ENCODE measurements at regions not wholly inside any gene's neighbourhood (a gene's known extent, or its start where the extent isn't known, plus 50 kb on each side); places are given as distances from the start of the nearest gene placed in this dataset.

DNA sequence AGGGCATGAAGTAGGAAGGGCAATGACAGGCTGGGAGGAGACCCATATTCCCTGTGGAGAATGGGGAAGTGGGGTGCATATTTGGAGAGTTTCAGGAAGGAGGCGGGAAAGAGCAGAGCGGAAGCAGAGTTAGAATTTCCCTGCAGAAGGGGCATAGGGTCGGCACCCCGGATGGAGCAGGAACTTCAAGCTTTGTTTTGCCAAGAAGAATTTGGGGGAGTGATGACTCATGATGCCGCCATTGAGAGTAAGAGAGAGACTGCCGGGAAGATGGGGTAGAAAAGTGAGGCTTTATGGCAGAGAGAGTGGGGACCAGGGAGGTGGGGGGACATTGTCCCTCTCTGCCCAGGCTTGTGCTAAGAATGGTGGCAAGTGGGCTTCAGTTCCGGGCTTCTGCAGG lies 50.3 kb upstream of the EPB41L1 start:
- Histone ChIP-seq H2AFZ (replicated peaks) (no peak overlapping the region), H3K9ac (no peak overlapping the region), H3K36me3 (no peaks in the 10 kb centered on the region), H3K9me3 (ENCODE audit: low read depth) (no peaks in the 10 kb centered on the region), H4K20me1 (ENCODE audit: low read depth) (peaks cover 2% of the 10 kb centered on the region), H3K4me1 (peaks cover 9% of the 10 kb centered on the region), H3F3A (ENCODE audit: low read depth) (no peaks in the 10 kb centered on the region), H3K4me3 (no peak overlapping the region), H3K4me2 (no peak overlapping the region), H3K27me3 (peaks cover 23% of the 10 kb centered on the region), H3K79me2 (ENCODE audit: low read depth) (no peaks in the 10 kb centered on the region), H3K27ac (no peak overlapping the region)
- no peak overlapping the region for H3K4me3 Mint-ChIP-seq
- no peaks in the 10 kb centered on the region for H3K9me3 Mint-ChIP-seq
- TF ChIP-seq, protein P1, sequence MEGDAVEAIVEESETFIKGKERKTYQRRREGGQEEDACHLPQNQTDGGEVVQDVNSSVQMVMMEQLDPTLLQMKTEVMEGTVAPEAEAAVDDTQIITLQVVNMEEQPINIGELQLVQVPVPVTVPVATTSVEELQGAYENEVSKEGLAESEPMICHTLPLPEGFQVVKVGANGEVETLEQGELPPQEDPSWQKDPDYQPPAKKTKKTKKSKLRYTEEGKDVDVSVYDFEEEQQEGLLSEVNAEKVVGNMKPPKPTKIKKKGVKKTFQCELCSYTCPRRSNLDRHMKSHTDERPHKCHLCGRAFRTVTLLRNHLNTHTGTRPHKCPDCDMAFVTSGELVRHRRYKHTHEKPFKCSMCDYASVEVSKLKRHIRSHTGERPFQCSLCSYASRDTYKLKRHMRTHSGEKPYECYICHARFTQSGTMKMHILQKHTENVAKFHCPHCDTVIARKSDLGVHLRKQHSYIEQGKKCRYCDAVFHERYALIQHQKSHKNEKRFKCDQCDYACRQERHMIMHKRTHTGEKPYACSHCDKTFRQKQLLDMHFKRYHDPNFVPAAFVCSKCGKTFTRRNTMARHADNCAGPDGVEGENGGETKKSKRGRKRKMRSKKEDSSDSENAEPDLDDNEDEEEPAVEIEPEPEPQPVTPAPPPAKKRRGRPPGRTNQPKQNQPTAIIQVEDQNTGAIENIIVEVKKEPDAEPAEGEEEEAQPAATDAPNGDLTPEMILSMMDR (IDR thresholded peaks at IDR 0.05), result no peak
- TF ChIP-seq EZH2phosphoT487 (IDR thresholded peaks at IDR 0.05) (no peak), EZH2 (IDR thresholded peaks at IDR 0.05) (no peak)
- H3K27ac Mint-ChIP-seq, result no peak overlapping the region
- H3K4me1 Mint-ChIP-seq, result peaks cover 15% of the 10 kb centered on the region
- DNase-seq (ENCODE audit: low spot score), result no peak
- no peaks in the 10 kb centered on the region for H3K36me3 Mint-ChIP-seq
- peaks cover 5% of the 10 kb centered on the region for H3K27me3 Mint-ChIP-seq (ENCODE audit: insufficient read depth, low read depth)
